ENCODE measurements at regions not wholly inside any gene's neighbourhood (a gene's known extent, or its start where the extent isn't known, plus 50 kb on each side); places are given as distances from the start of the nearest gene placed in this dataset.

GRCh38 chr2:237264480-237265219 is 149.3 kb downstream of the COL6A3 start:
- DNase-seq (ENCODE audit: low read depth in 2 of 3, low spot score in 1 of 3) = no peak

DNA sequence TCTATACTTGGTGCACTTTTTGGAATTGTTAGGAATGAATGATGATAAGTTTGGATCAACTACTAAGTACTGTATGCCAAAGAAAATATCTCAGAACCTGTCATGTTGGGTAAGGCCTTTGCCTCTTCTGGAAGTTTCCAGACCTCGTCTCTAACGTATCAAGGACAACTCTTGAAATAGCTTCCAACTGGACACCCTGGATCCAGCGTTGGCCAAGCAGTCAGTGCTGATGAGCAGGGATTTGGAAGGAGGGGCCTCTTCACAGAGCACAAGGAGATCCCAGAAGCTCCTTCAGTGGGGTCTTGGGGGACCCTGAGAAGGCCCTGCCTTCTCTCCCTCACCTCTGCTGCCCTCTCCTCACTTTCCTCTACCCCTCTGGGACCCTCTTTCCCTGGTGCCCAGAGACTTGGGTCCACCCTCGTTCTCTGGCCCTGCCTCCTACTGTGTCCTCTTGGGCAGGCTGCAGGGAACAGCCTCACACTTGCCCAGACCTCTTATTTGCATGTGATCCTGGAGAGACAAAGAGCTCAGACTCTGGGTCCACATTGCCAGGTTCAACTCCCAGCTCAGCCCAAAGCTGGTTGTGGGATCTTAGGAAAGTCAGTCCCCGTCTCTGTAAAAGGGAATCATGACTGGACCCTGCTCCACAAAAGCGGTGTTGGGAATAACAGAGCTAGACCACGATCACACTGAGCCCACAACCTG is 145.8 kb downstream of the COL6A3 start:
- no peak for DNase-seq (ENCODE audit: low read depth in 2 of 3, low spot score in 1 of 3)

- no peak for DNase-seq (ENCODE audit: low read depth in 2 of 3, low spot score in 1 of 3)
Measured at GRCh38 chr2:237269138-237269875, 144.7 kb downstream of the COL6A3 start.

GRCh38 chr2:237270520-237270919 is 143.4 kb downstream of the COL6A3 start:
- no peak for DNase-seq (ENCODE audit: low read depth in 2 of 3, low spot score in 1 of 3)

DNA sequence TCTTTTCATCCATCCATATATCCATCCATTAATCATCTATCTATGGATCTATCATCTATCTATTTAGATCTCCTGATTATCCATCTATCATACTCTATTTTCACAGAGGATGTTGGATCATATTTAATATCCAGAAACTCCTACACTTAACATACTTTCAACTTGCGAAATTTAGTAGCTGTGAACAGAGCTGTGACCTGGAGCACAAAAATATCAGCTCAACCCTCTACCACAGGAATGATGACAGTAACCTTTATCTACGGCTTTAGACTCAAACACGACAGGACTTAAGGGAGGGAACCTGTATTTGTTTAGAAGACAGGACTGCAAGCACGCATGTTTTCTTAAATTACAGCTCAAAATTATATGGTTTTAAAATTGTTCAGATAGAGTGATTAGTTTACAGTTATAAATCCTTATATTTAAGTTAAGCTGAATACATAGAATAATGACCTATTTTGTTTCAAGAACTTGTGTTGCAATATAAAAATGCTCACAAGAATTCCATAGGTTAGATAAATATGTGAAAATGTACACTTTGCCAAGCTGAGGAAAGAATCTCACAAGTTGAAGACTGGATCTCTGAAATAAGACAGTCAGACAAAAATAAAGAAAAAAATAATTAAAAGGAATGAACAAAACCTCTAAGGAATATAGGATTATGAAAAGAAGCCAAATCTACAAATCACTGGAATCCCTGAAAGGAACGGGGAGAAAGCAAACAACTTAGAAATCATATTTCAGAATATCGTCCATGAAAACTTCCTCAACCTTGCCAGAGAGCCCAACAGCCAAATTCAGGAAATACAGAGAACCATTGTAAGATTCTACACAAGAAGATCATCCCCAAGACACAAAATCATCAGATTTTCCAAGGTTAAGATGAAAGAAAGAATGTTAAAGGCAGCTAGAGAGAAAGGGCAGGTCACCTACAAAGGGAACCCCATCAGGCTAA is 142.0 kb downstream of the COL6A3 start:
- DNase-seq (ENCODE audit: low read depth in 2 of 3, low spot score in 1 of 3) = no peak
